ENCODE measurements at regions not wholly inside any gene's neighbourhood (a gene's known extent, or its start where the extent isn't known, plus 50 kb on each side); places are given as distances from the start of the nearest gene placed in this dataset.

DNA sequence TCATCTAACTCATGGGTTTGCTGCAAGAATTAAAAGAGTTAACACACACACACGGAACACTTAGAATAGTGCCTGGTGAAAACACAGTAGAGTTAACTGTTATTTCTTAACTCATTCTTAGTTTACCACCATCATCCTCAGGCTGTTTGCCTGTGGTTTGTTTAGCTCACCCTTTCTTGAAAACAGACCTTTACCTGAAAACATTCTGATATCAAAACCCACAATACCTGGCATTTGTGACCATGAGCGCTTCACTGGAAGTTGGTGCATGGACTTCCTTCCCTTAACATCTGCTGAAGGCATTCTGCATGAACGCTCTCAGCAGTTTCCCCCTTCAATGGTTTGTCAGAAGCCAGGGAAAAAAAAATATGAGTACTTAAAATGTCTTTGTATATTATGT, 256.0 kb downstream of the ETS1 start:
- DNase-seq (ENCODE audit: low read depth), result no peak
- TF ChIP-seq, protein P1, sequence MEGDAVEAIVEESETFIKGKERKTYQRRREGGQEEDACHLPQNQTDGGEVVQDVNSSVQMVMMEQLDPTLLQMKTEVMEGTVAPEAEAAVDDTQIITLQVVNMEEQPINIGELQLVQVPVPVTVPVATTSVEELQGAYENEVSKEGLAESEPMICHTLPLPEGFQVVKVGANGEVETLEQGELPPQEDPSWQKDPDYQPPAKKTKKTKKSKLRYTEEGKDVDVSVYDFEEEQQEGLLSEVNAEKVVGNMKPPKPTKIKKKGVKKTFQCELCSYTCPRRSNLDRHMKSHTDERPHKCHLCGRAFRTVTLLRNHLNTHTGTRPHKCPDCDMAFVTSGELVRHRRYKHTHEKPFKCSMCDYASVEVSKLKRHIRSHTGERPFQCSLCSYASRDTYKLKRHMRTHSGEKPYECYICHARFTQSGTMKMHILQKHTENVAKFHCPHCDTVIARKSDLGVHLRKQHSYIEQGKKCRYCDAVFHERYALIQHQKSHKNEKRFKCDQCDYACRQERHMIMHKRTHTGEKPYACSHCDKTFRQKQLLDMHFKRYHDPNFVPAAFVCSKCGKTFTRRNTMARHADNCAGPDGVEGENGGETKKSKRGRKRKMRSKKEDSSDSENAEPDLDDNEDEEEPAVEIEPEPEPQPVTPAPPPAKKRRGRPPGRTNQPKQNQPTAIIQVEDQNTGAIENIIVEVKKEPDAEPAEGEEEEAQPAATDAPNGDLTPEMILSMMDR (IDR thresholded peaks at IDR 0.05; ENCODE audit: low read length, missing control alignments), result no peak
- H3K4me3 ChIP-seq (replicated peaks; ENCODE audit: low read depth, low read length), result no peak overlapping the region

- no peak for DNase-seq (ENCODE audit: low read depth)
- TF ChIP-seq, protein P1 (IDR thresholded peaks at IDR 0.05; ENCODE audit: low read length, missing control alignments), result no peak
- H3K4me3 ChIP-seq (replicated peaks; ENCODE audit: low read depth, low read length), result no peak overlapping the region
Observed at GRCh38 chr11:128330203-128330602, 257.2 kb downstream of the ETS1 start.

DNA sequence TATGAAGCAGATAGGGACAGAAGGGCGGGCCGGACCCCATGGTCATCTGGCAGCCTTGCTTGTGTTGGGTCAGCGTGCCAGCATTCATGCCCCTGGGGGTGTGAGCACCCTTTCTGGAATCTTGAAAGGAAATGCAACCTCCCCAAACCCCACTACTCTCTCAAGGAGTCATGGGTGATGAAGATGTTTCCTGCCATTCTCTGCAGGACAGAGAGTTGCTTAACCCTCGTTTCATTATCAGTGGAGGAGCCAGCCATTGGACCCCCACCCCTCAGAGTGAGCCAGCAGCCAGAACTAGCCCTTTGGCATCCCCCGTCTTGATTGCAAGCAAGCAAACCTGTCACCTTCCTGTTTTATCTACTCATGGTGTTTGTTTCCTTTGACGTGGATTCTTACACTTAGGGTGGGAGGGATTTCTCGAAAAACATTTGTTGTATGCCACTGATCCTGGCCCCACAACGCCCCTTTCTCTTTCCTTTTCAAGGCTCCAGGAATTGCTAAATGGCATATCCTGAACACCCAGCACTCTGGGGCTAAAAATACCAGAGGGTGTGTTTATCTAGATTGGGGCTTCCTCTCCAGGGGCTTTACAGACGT, 258.3 kb downstream of the ETS1 start:
- DNase-seq (ENCODE audit: low read depth), result peak; percentile 90
- TF ChIP-seq, protein P1 (IDR thresholded peaks at IDR 0.05; ENCODE audit: low read length, missing control alignments), result no peak
- no peak overlapping the region for H3K4me3 ChIP-seq (replicated peaks; ENCODE audit: low read depth, low read length)

- TF ChIP-seq, protein P1 (IDR thresholded peaks at IDR 0.05; ENCODE audit: low read length, missing control alignments), result no peak
- DNase-seq (ENCODE audit: low read depth), result no peak
- no peak overlapping the region for H3K4me3 ChIP-seq (replicated peaks; ENCODE audit: low read depth, low read length)
Observed at GRCh38 chr11:128327274-128327673, 260.1 kb downstream of the ETS1 start.

GRCh38 chr11:128326791-128327190, 260.6 kb downstream of the ETS1 start:
- TF ChIP-seq, protein P1 (IDR thresholded peaks at IDR 0.05; ENCODE audit: low read length, missing control alignments), result no peak
- H3K4me3 ChIP-seq (replicated peaks; ENCODE audit: low read depth, low read length), result no peak overlapping the region
- no peak for DNase-seq (ENCODE audit: low read depth)

DNA sequence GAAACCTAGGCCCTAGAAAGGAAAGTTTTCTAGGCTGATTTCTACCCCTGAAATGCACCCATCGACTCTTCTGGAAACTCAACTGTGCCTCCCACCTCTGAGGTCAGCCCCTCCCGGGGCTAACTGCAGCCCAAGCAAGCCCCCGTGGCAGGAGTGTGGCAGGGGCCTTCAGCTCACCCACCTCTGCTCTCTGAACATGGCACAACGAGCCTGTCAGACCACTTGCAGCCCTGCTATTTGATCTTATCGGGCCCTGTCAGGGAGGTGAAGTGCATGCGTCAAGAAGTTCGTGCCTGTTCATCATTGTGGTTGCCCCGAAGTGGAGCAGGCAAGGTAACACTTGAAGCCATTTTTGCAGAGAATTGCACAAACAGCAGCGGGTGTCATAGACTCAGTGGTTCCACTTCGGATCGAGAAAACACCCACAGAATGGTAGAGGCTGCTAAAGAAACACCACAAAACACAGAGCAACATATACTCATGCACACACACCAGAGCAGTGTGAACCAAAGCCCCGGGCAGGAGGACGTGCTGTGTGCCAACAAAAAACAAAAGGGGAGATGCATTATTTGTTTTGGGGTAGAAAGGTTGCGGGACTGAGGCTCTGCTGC, 262.7 kb downstream of the ETS1 start:
- no peak for DNase-seq (ENCODE audit: low read depth)
- no peak overlapping the region for H3K4me3 ChIP-seq (replicated peaks; ENCODE audit: low read depth, low read length)
- TF ChIP-seq, protein P1 (IDR thresholded peaks at IDR 0.05; ENCODE audit: low read length, missing control alignments), result no peak

DNA sequence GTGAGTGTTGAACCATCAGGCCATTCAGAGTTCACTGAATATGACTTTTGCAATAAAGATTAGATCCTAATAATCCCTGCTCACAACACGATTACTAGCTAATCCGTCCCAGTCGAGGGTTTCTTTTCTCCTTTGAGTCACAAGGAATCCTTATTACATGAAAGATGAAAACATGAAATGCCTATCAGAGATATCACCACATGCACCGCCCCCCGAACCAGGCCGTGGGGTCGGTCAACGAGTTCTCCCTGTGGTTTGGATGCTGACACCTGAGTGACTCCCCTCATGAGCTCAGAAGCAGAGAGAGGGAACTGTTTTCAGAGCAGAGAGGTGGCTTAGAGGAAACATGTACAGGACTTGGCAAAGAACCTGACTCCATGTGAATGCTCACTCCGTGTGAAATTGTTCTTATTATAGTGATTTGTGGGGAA, 263.3 kb downstream of the ETS1 start:
- TF ChIP-seq, protein P1 (IDR thresholded peaks at IDR 0.05; ENCODE audit: low read length, missing control alignments), result no peak
- no peak for DNase-seq (ENCODE audit: low read depth)
- no peak overlapping the region for H3K4me3 ChIP-seq (replicated peaks; ENCODE audit: low read depth, low read length)

Data from fibroblast of pulmonary artery (primary cell).